NCI-H1105 (cell line): ENCODE measurements at regions not wholly inside any gene's neighbourhood (a gene's known extent, or its start where the extent isn't known, plus 50 kb on each side); places are given as distances from the start of the nearest gene placed in this dataset.
"Not testable (repeated sequence)": the region's sequence is repeated elsewhere in the genome, so short reads cannot be mapped to it uniquely, and the experiment has no call there.

Experiments used
- DNase-seq: peaks from one replicate; lab custom pipeline; 2025; lab: John Stamatoyannopoulos, UW

DNA sequence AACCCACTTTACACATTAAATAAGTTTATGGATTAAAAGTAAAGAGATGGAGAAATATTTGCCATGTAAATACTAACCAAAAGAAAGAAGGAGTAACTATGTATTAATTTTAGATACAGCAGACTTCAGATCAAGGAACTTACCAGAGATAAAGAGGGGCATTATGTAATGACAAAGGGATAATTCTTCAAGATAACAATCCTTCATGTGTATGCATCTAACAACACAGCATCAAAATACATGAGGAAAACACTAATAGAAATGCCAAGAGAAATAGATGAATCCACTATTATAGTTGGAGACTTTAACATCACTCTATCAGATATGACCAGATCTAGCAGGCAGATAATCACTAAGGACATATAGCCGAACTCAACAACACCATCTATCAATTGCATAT, 149.8 kb upstream of the ANKRD55 start:
- no peak for DNase-seq

DNA sequence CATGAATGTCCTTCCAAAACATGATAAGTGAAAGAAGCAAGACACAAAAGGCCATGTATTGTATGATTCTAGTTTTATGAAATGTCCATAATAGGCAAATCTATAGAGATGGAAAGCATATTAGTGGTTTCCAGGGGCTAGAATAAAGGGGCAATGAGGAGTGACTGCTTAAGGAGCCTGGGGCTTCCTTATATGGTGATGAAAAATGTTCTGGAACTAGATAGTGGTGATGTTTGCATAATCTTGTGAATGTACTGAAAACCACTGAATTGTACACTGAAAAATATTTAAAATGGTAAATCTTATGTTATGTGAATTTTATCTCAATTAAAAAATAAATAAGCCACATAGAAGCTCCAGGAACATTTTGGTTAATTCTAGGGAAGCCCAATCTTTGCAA, 144.4 kb upstream of the ANKRD55 start:
- DNase-seq, result no peak

DNA sequence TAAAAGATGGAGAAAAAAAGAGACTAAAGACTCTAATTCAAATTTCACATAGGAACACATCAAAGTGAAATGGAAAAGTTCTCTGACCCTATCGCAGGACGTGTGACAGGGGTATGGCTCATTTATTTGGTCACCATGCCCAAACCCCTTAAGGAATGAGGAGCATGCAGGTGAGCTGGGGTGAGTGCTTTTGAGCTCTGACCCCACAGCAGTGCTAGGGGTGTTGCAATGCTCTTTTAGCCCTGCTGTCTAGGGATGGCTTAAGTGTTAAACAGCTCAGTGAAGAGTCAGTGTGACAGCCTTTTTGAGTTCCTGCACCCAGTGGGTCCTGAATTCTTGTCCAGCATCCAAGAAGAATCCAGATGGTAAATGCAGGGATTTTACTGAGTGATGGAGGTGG, 143.0 kb upstream of the ANKRD55 start:
- no peak for DNase-seq

DNA sequence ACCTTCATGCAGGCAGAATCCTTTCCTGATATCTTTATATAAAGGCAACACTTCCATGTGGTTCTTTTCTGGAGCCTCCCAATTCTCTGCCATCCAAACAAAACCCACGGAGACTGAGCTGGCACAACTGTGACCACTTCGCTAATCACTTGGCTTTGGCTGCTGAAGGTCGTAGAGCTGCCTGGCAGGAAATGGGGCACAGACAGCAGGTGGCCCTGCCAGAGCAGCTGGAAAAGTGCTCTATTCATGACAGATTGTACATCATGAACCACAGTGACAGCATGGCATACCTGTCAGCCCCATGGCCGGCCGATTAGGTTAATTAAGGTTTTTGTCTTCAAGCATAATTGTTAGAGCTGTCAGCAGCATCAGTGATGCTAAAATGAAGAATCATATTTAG, 141.9 kb upstream of the ANKRD55 start:
- DNase-seq, result peak; percentile 24

DNA sequence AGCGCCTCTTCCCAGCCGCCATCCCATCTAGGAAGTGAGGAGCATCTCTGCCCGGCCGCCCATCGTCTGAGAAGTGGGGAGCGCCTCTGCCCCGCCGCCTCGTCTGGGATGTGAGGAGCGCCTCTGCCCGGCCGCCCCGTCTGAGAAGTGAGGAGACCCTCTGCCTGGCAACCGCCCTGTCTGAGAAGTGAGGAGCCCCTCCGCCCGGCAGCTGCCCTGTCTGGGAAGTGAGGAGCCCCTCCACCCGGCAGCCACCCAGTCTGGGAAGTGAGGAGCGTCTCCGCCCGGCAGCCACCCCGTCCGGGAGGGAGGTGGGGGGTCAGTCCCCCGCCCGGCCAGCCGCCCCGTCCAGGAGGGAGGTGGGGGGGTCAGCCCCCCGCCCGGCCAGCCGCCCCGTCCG, 139.4 kb upstream of the ANKRD55 start:
- not testable (repeated sequence) for DNase-seq

DNA sequence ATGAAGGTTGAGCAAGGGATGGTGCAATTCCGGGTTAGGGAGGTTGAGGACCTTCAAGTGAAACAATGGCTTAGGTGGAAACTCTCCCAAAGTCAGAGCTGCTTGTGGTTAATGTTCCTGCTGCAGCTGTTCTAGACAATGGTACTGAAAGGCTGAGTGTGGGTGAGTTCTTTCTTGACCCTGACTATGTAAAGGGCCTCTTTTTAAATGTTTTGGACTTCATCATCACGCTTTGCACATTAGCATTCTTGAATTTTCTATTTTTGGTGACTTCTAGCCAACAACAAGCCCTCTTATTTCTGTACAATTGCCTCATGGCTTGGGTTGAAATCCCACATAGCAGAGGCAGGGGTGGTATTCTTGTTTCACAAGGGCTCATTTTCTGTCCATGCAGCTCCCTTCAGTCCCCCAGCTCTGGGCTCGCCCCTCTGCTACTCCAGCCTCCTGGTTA, 136.3 kb upstream of the ANKRD55 start:
- no peak for DNase-seq

DNA sequence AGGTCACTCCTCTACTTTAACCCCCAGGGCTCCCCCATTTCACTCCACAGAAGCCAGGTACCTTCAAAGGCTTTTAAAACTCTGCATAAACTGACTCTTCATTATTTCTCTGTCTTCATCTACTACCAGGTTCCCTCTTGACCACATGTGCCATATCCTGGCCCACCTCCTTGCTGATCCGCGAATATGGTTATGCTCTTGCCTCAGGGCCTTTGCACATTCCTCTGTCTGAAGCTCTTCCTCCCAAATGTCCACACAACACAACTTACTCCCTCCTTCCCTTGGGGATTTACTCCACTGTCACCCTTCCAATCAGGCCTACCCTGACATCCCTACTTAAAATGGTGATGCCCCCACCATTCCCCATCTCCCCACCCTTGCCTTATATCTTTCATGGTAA, 134.6 kb upstream of the ANKRD55 start:
- no peak for DNase-seq

DNA sequence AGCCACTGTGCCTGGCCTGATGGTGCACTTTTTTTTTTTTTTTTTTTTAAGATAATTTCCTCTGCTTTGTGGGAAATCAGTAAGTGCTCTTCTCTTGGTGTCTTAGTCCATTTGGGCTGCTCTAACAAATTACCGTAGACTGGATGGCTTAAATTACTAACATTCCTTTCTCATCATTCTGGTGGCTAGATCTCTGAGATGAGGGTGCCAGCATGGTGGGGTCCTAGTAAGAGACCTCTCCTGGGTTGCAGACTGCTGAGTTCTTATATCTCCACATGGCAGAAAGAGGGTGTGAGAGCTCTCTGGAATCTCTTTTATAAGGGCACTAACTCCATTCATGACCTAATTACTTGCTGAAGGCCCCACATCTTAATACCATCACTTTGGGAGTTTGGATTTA, 133.9 kb upstream of the ANKRD55 start:
- DNase-seq, result no peak

DNA sequence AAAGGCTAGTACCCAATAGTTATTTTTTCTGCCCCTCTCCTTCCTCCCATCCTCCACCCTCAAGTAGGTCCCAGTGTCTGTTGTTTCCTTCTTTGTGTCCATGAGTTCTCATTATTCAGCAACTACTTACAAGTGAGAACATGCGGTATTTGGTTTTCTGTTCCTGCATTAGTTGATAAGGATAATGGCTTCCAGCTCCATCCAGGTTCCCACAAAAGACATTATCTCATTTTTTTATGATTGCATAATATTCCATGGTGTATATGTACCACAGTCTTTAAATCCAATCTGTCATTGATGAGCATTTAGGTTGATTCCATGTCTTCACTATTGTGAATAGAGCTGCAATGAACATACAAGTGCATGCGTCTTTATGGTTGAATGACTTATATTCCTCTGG, 128.3 kb upstream of the ANKRD55 start:
- DNase-seq, result no peak

DNA sequence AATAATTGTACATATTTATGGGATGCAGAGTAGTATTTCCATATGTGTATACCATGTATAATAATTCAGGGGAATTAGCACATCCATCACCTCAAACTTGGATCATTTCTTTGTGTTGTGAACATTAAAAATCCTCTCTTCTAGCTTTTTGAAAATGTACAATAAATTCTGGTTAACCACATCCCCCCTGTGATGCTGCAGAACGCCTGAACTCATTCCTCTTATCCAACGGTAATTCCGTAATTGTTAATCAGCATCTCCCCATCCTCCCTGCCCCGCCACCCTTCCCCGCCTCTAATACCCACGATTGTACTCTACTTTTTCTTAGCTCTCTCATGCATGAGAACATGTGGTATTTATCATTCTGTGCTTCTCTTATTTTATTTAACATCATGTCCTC, 127.7 kb upstream of the ANKRD55 start:
- DNase-seq, result no peak

DNA sequence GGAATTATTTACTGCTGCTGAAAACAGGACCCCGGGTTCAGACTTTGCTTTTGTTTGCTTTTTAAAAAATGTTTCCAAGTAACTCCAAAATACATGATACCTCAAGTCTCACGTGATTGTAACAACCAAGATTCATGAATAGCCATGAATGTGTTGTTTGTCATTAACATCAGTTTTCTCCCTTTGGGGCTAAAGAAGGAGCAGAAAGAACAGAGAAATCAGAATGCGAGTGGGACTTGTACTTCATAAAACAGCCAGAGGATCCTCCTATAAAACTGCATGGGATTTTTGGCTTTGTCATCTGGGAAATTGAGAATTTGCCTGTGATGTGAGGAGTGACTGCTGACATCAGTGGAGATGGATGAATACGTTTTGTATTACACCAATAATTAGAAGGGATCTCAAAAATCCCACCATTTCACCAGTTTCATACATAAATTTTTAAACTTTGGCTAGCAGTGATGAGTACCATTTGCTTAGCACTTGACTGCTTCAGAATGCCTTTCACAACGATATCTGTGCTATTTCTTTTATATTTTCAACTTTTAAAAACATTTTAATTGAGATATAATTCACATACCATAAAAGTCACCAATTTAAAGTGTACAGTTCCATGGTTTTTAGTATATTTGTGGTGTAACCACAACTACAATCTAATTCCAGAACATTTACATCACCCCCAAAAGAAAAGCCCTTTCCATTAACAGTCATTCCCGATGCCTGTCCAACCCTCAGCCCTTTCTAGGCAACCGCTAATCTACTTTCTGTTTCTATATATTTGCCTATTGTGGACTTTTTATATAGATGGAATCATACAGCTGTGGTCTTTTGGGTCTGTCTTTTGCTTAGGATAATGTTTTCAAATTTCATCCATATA, 126.9 kb upstream of the ANKRD55 start:
- no peak for DNase-seq

DNA sequence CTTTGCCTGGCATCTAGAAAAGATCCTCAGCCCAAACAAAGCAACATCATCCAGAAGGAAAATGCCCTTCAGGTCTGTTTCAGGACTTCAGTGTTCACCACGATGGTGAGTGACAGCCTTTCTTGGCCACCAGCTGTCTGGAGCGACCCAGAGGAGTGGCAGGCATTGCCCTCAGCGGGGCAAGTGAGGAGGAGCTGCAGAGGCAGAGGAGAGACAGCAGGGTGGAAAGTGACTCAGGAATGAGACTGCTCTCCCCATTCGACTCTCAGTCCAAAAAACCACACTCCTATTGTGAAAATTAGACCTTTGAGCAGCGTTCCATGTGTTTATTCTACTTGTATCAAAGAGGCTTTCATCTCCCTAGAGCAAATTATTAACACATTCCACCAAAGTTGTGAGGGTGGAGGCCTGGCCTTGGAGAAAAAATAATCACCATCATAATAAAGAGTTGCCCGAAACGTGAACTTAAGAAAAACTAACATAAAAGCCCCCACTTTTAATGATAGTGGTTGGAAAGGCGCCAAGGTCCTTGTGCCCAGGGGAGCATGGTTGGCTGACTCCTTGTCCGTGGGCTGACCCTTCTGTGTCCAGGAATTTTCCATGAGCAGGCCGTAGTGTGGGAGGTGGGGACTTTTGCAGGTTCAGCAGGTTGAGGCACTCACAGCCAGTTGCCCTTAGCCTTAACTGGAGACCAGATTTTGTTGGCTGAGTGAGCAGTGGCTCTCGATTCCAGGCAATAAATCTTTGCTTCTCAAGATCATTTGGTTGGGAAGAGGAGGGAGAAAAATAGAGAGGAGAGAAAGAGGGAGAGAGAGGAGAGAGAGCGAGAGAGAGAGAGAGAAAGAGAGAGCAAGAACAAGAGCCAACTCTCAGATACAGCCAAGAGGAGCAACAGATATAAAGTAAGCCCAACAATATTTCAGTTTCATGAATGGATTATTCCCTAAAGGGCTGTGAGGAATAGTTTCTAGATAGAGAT, 125.9 kb upstream of the ANKRD55 start:
- no peak for DNase-seq

DNA sequence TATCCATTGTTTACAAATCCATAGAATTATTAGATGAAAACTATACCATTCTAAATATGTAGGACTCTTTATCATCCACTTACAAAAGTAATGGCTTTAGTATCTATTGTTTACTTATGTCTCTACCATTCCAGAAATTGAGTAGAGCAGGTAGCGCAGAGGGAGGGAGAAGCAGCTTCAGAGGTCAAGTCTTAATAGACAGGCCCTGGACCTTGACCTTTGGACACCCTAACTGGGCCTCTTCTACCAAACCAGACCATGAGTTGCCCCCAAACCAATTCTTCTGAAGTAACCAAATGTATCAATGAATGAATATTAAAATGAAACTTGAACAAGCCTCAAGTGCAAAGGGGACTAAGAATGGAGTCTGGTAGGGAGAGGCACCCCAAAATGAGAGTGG, 124.9 kb upstream of the ANKRD55 start:
- DNase-seq, result no peak

DNA sequence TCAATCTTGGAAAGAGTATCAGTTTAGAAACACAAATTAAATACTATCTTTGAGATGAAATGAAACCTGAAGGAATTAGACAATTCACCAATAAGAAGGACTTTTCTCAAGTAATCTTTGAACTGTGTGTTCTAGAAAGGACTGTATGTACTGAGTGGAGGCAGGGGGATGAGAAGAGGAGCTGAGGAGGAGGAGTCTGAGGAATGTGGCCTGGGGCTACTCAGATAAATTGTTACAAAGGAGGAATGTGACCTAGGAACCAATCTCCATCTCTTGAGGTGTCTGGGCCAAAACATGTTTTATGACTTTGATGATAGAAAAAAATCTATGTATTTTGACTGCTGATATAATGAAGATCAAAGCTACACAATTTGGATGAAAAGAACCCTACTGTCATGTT, 124.3 kb upstream of the ANKRD55 start:
- DNase-seq, result no peak

DNA sequence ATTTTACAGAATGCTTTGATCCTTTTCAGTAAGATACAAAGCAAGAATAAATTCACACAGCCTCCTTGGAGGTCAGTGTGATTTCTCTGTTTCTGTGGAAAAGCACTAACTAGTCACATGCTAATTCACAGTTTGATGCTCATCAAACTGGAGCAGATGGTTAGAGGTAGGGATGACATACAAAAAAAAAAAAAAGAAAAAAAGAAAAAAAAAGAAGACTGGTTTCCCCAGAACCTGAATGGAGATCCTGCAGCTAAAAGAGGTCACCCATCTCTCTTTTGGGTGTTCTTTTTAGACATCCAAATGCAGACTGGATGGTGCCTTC, 123.7 kb upstream of the ANKRD55 start:
- DNase-seq, result no peak

DNA sequence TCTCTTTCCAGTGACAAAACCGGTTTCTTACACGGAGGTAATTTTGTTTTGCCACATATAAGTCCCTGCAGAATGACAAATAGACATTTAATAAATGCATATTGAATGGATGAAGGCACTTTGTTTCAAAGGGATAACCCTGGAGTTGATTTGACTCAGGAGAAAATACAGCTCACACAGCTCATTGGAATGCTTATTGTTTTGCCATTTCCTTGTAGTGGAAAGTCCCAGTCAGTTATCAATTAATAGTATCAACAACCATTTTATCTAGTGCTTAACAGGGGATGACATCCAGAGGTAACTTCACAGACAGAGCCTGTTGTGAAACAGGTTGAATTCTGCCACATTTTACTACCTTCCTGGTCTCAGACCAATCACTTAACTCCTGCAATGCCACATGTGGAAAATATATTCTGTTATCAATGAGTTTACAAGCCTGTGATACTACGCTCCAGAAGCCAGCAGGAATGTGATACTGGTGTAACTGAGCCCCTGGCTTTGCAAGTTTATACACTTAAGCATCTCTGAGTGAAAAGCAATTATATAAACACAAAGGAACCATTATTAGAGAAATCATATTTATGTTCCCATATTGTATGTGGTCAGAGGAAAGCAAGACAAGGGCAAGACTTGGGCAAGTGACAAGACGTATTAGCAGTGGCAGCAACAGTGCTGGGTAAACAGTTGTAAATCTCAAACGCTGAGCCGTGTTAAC, 123.1 kb upstream of the ANKRD55 start:
- DNase-seq, result no peak

DNA sequence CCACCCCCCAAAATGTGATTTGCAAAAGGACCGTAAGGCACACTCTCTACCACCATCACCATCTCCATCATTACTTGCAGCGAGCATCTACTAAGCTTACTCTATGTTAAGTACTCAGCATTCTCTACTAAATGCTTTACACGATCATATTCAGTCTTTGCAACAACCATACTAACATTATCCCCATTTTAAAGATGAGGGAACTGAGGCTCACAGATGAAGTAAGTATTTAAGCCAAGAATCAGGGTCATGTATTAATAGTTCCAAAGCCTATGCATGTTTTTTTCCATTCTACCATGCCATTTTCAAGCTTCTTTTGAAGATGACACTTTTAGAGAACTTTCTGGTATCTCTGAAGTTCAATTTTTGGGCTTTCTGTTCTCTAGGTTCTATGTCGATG, 121.7 kb upstream of the ANKRD55 start:
- no peak for DNase-seq

DNA sequence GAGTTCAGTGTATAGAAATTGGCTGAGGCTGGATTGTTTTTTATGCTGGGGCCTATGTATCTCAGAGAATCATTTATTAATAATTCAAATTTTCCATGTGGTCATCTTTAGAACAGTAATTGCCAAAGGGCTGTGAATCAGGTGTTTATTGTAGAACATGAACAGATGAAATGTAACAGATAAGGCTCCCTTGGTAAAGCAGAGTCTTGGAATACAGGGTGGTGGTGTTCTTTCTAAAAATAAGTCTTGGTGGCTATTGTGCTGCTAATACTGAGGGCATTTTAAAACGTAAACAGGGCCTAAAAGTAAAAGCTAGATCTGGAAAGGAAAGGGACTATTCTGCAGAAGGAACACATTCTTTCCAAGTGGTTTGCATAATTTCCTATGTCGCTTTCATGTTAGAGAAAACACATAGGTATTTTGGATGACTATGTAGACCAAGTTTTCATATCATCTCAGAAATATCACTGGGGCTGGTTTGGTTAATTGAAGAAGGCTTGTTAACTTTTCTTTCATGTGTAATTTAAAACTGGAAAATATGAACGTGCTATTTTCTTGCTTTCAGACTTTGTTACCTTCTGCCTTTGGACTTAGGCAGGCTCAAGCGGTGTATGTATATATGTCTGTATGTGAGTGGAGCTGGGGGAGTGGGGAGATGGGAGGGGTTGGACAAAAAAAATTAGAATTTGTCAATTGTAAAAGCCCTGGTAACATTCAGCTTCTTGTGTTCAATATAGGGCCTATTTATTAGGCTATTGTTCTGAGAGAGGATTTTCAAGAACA, 119.9 kb upstream of the ANKRD55 start:
- no peak for DNase-seq

DNA sequence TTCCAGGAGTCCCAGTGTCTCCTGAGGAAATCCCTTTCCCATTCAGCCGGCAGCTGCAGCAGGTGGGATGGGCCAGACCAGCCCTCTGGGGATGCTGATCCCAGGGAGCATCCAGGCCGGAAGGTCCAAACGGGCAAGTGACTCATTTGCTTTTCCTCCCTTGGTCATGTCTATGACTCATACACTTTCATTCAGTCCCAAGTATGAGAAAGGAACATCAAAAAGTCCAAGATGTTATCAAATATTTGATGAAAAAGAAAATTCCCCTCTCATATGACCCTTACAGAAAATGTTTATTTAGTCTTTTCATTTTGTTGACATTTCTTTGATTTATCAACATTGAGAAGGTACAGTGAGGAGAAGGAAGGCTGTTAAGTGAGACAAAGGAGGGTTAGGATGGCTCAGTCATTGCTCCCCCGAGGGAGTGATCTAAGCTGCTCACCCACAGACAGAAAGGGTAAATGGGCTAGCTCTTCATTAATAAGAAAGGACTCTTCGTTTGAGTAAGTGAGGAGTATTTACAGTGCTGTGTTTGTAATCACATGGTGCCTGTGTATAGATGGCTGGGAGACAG, 117.6 kb upstream of the ANKRD55 start:
- DNase-seq, result no peak

DNA sequence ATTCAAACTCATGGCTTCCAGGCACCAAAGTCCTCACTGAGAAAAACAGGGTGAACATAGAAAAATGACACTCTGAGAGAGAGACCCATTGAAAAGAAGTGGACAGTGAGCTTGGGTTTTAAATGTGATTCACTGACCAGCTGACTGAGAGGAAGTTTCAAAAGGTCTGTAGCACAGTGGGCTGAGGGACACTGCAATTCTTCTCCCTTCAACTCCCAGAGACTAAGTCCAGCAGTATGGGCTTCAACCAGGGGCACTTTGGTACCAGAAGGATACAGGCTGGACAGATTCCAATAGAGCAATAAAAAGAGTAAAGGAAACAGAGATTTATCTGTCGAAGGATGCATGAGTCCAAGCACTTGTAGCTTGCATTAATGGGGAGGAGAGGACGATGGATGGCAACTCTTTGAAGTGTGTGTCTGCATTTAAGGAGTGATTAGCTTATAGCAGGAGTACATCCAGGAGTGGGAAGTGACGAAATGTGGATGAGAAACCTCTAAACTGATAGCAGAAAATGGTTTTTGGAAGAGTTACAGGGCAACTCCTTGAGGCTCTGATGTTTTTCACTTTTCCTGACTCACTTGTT, 117.0 kb upstream of the ANKRD55 start:
- DNase-seq, result no peak

DNA sequence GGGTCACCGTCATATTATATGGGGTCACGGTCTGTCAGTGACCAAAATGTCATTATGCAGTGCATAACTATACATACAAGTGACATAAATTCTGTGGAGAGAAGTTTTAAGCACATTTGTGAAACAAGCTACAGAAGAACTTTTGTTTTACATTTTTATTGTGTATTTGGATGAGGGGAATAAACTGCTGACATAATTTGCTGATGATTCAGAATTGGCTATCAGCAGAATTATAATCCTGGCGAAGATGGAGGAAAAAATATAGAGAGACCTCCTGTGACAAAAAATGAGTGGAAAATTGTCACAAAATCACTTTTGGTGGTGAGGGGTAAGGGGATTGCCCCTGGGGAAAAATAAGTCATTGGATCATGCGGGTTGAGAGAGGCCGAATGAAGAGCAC, 116.3 kb upstream of the ANKRD55 start:
- DNase-seq, result no peak
